H9 (cell line): ENCODE measurements at regions not wholly inside any gene's neighbourhood (a gene's known extent, or its start where the extent isn't known, plus 50 kb on each side); places are given as distances from the start of the nearest gene placed in this dataset.

ENCODE experiments used
- DNase-seq: peaks from one replicate; pipeline ENCODE4 v3.0.0-alpha.2; 2017
- H2AFZ ChIP-seq: one replicate; pipeline ENCODE4 v1.6.1; 2013; ENCODE audit warnings: mild to moderate bottlenecking, low read length, control low read depth, moderate library complexity
- H2AK5ac ChIP-seq: 2 replicates; pipeline ENCODE4 v1.6.1; 2013; ENCODE audit warnings: low read length, control low read depth, mixed read lengths; ENCODE audit not compliant: insufficient read length
- H2BK120ac ChIP-seq: one replicate; pipeline ENCODE4 v1.6.1; 2013; ENCODE audit warnings: low read depth, mild to moderate bottlenecking, low read length, control low read depth, inconsistent platforms; ENCODE audit not compliant: poor library complexity, severe bottlenecking
- H2BK12ac ChIP-seq: 2 replicates; pipeline ENCODE4 v1.6.1; 2013; ENCODE audit warnings: low read length, control low read depth, mixed read lengths, low read depth; ENCODE audit not compliant: insufficient read length
- H2BK15ac ChIP-seq: 2 replicates; pipeline ENCODE4 v1.6.1; 2013; ENCODE audit warnings: low read depth, low read length, control low read depth
- H2BK20ac ChIP-seq: one replicate; pipeline ENCODE4 v1.6.1; 2013; ENCODE audit warnings: low read depth, mild to moderate bottlenecking, low read length, control low read depth, inconsistent platforms; ENCODE audit not compliant: poor library complexity, severe bottlenecking
- H2BK5ac ChIP-seq: 2 replicates; pipeline ENCODE4 v1.6.1; 2013; ENCODE audit warnings: low read length, control low read depth, mixed read lengths; ENCODE audit not compliant: insufficient read length
- H3K14ac ChIP-seq: 2 replicates; pipeline ENCODE4 v1.6.1; 2013; ENCODE audit warnings: low read length, control low read depth; ENCODE audit not compliant: insufficient read depth
- H3K18ac ChIP-seq: 2 replicates; pipeline ENCODE4 v1.6.1; 2013; ENCODE audit warnings: low read depth, mild to moderate bottlenecking, mixed read lengths, low read length, control low read depth; ENCODE audit not compliant: insufficient read length
- H3K23ac ChIP-seq: 2 replicates; pipeline ENCODE4 v1.6.1; 2013; ENCODE audit warnings: low read length, control low read depth, mixed read lengths, low read depth; ENCODE audit not compliant: insufficient read length
- H3K23me2 ChIP-seq: 2 replicates; pipeline ENCODE4 v1.6.1; 2013; ENCODE audit warnings: low read depth, mild to moderate bottlenecking, mixed read lengths, low read length, control low read depth; ENCODE audit not compliant: insufficient read length, poor library complexity, severe bottlenecking
- H3K27ac ChIP-seq: 2 replicates; pipeline ENCODE4 v1.5.1; 2013; ENCODE audit warnings: low read length, control low read depth, mixed read lengths, low read depth; ENCODE audit not compliant: insufficient read length
- H3K27me3 ChIP-seq: 2 replicates; pipeline ENCODE4 v1.6.1; 2013; ENCODE audit warnings: low read length, control low read depth, inconsistent platforms; ENCODE audit not compliant: insufficient read depth
- H3K4ac ChIP-seq: 2 replicates; pipeline ENCODE4 v1.6.1; 2013; ENCODE audit warnings: low read depth, mild to moderate bottlenecking, control low read depth, inconsistent platforms, low read length, moderate library complexity
- H3K4me1 ChIP-seq: 2 replicates; pipeline ENCODE4 v1.6.1; 2013; ENCODE audit warnings: low read length, control low read depth, inconsistent platforms; ENCODE audit not compliant: insufficient read depth
- H3K4me2 ChIP-seq: 2 replicates; pipeline ENCODE4 v1.6.1; 2013; ENCODE audit warnings: low read length, control low read depth, mixed read lengths; ENCODE audit not compliant: insufficient read length, insufficient read depth
- H3K56ac ChIP-seq: 2 replicates; pipeline ENCODE4 v1.6.1; 2013; ENCODE audit warnings: low read depth, mild to moderate bottlenecking, mixed read lengths, low read length, control low read depth; ENCODE audit not compliant: insufficient read length
- H3K79me1 ChIP-seq: 2 replicates; pipeline ENCODE4 v1.6.1; 2013; ENCODE audit warnings: low read depth, mild to moderate bottlenecking, moderate library complexity, low read length, control low read depth, inconsistent platforms; ENCODE audit not compliant: insufficient read depth, poor library complexity, severe bottlenecking
- H3K79me2 ChIP-seq: 2 replicates; pipeline ENCODE4 v1.6.1; 2013; ENCODE audit warnings: low read length, control low read depth, inconsistent platforms; ENCODE audit not compliant: insufficient read depth
- H3K9ac ChIP-seq: 2 replicates; pipeline ENCODE4 v1.6.1; 2013; ENCODE audit warnings: low read length, control low read depth, mixed read lengths; ENCODE audit not compliant: insufficient read length; ENCODE audit errors: extremely low read depth
- H3K9me3 ChIP-seq: one replicate; pipeline ENCODE4 v1.6.1; 2013; ENCODE audit warnings: low read depth, low read length, inconsistent platforms; ENCODE audit not compliant: control insufficient read depth
- H3T11ph ChIP-seq: one replicate; pipeline ENCODE4 v1.6.1; 2013; ENCODE audit warnings: mild to moderate bottlenecking, low read length, control low read depth, inconsistent platforms
- H4K20me1 ChIP-seq: one replicate; pipeline ENCODE4 v1.6.1; 2013; ENCODE audit not compliant: control insufficient read depth, insufficient read length, insufficient read depth
- H4K5ac ChIP-seq: 2 replicates; pipeline ENCODE4 v1.6.1; 2013; ENCODE audit warnings: low read depth, mild to moderate bottlenecking, mixed read lengths, low read length, control low read depth; ENCODE audit not compliant: insufficient read length
- H4K8ac ChIP-seq: replicated peaks from 2 replicates; pipeline ENCODE4 v1.6.1; 2013; ENCODE audit warnings: low read length, control low read depth, mixed read lengths, low read depth; ENCODE audit not compliant: insufficient read length
- H4K91ac ChIP-seq: 2 replicates; pipeline ENCODE4 v1.6.1; 2013; ENCODE audit warnings: low read depth, mild to moderate bottlenecking, moderate library complexity, mixed read lengths, low read length, control low read depth; ENCODE audit not compliant: insufficient read length
- H3K27ac Mint-ChIP-seq, 3 experiments: 2 replicates in 2 of 3; 3 replicates in 1 of 3; pipeline ENCODE4 v1.8.0; 2020 to 2021; ENCODE audit warnings: mixed read lengths in 3 of 3, mild to moderate bottlenecking in 1 of 3, moderate library complexity in 1 of 3
- H3K27me3 Mint-ChIP-seq: 2 replicates; pipeline ENCODE4 v1.8.0; 2021; ENCODE audit warnings: low read depth, mild to moderate bottlenecking, moderate library complexity, mixed read lengths
- H3K36me3 Mint-ChIP-seq, 3 experiments: 2 replicates in 2 of 3; 3 replicates in 1 of 3; pipeline ENCODE4 v1.8.0; 2020 to 2021; ENCODE audit warnings: low read depth in 3 of 3, mixed read lengths in 3 of 3; ENCODE audit not compliant: insufficient read depth in 1 of 3
- H3K4me1 Mint-ChIP-seq, 2 experiments: 2 replicates each; pipeline ENCODE4 v1.8.0; 2020; ENCODE audit warnings: mixed read lengths in 2 of 2
- H3K4me3 Mint-ChIP-seq, 2 experiments: 2 replicates in 1 of 2; 3 replicates in 1 of 2; pipeline ENCODE4 v1.8.0; 2020 to 2021; ENCODE audit warnings: mild to moderate bottlenecking in 2 of 2, mixed read lengths in 2 of 2, moderate library complexity in 1 of 2
- H3K9me3 Mint-ChIP-seq, 2 experiments: 2 replicates in 1 of 2; 3 replicates in 1 of 2; pipeline ENCODE4 v1.8.0; 2020; ENCODE audit warnings: mild to moderate bottlenecking in 2 of 2, mixed read lengths in 2 of 2, moderate library complexity in 1 of 2
- CTCF ChIP-seq: fragments of 200-600 bp; sonication (generic); conservative IDR thresholded peaks from 3 replicates; pipeline ENCODE4 v1.8.0; 2021; ENCODE audit warnings: antibody characterized with exemption, mild to moderate bottlenecking
- WGBS: extraction: QIAGEN DNeasy Blood & Tissue Kit; methylation state at CpG from one replicate; pipeline ENCODE4 v1.1.7; 2013; ENCODE audit warnings: missing lambda C conversion rate, low lambda C conversion rate, mixed read lengths; ENCODE audit not compliant: insufficient read length; ENCODE audit errors: extremely low coverage; 5-methylcytosine and 5-hydroxymethylcytosine counted together

GRCh38 chr13:36552334-36552733, 120.0 kb downstream of the CCNA1 start:
- no peak for DNase-seq
- Histone ChIP-seq H3K79me1 (no peaks in the 10 kb centered on the region), H3K9me3 (no peaks in the 10 kb centered on the region), H3K4me1 (no peaks in the 10 kb centered on the region; the same call in 1 of the 2 replicates), H3K14ac (no peak overlapping the region), H2BK120ac (no peak overlapping the region), H3K4ac (no peak overlapping the region), H2BK12ac (no peak overlapping the region), H4K8ac (no peak overlapping the region), H2BK5ac (no peak overlapping the region), H3K27me3 (no peaks in the 10 kb centered on the region), H4K20me1 (no peaks in the 10 kb centered on the region), H3K56ac (no peak overlapping the region), H2BK20ac (no peak overlapping the region), H2AK5ac (no peak overlapping the region), H3K9ac (no peak overlapping the region), H4K5ac (no peak overlapping the region), H3K4me2 (no peak overlapping the region), H3K18ac (no peak overlapping the region), H2AFZ (no peak overlapping the region), H3K23ac (no peak overlapping the region), H3T11ph (no peak overlapping the region), H3K27ac (no peak overlapping the region), H3K79me2 (no peaks in the 10 kb centered on the region), H2BK15ac (no peak overlapping the region), H4K91ac (no peak overlapping the region), H3K23me2 (no peaks in the 10 kb centered on the region)
- no CpG with 5 or more reads among the region's 1 CpG for WGBS
- TF ChIP-seq CTCF, result no peak
- no peaks in the 10 kb centered on the region for H3K27me3 Mint-ChIP-seq
- peaks cover 0 to 6% of the 10 kb centered on the region in 2 experiments; a peak in 1 of 4 replicates for H3K4me1 Mint-ChIP-seq
- no peaks in the 10 kb centered on the region for H3K9me3 Mint-ChIP-seq
- no peak overlapping the region for H3K4me3 Mint-ChIP-seq
- H3K36me3 Mint-ChIP-seq, result no peaks in the 10 kb centered on the region
- H3K27ac Mint-ChIP-seq, result no peak overlapping the region
